Esophagus muscularis mucosa (tissue), 4 donors: ENCODE measurements at regions not wholly inside any gene's neighbourhood (a gene's known extent, or its start where the extent isn't known, plus 50 kb on each side); places are given as distances from the start of the nearest gene placed in this dataset.

Experiments
- DNase-seq: peaks from one replicate; pipeline ENCODE4 v3.0.0-alpha.2; 2017; ENCODE audit errors: extremely low spot score
- H3K27ac ChIP-seq, 4 donors: fragments of 200-600 bp; sonication (generic); replicated peaks in 1 of 4; 1 replicate in 3 of 4; 2 replicates in 1 of 4; pipeline ENCODE4 v1.5.1; 2016 to 2019; ENCODE audit warnings: mild to moderate bottlenecking in 1 of 4
- H3K27me3 ChIP-seq, 4 donors: fragments of 200-600 bp; sonication (generic); one replicate each; pipeline versions ENCODE4 v1.5.1 to v1.6.0; 2016 to 2019
- H3K36me3 ChIP-seq, 4 donors: fragments of 200-600 bp; sonication (generic); one replicate each; pipeline ENCODE4 v1.5.1; 2016 to 2019
- H3K4me1 ChIP-seq, 4 donors: fragments of 200-600 bp; sonication (generic); one replicate each; pipeline ENCODE4 v1.5.1; 2016 to 2019
- H3K4me3 ChIP-seq, 4 donors: fragments of 200-600 bp; sonication (generic); 1 replicate in 2 of 4; 2 replicates in 2 of 4; pipeline ENCODE4 v1.5.1; 2016 to 2019; ENCODE audit warnings: mild to moderate bottlenecking in 4 of 4, moderate library complexity in 1 of 4
- H3K9me3 ChIP-seq, 4 donors: fragments of 200-600 bp; sonication (generic); 1 replicate in 3 of 4; 2 replicates in 1 of 4; pipeline ENCODE4 v1.5.1; 2016 to 2019
- EP300 ChIP-seq: sonication (generic); formaldehyde crosslinking; IDR thresholded peaks from one replicate; pipeline ENCODE4 v1.6.1; 2017; ENCODE audit warnings: antibody characterized with exemption
- POLR2A ChIP-seq: fragments of 450-650 bp; IDR thresholded peaks from one replicate; pipeline ENCODE4 v1.6.1; 2017; ENCODE audit warnings: antibody characterized with exemption, moderate library complexity, mild to moderate bottlenecking, low read depth
- POLR2AphosphoS5 ChIP-seq, 2 donors: sonication (generic); formaldehyde crosslinking; IDR thresholded peaks; one replicate each; pipeline ENCODE4 v1.6.1; 2017; ENCODE audit warnings: antibody characterized with exemption in 2 of 2
- WGBS: methylation state at CpG from one replicate; pipeline ENCODE4 v1.1.5; 2018; 5-methylcytosine and 5-hydroxymethylcytosine counted together
- intact Hi-C: fragments of 100-400 bp; cut with DNase I; formaldehyde crosslinking; loops from one replicate; pipeline ENCODE4 v1.15.1; 2023
- TF ChIP-seq, protein P1 (sequence below), 3 experiments: fragments of 200-600 bp in 2 of 3; fragments of 450-650 bp in 1 of 3; sonication (generic) in 2 of 3; IDR thresholded peaks; one replicate each; pipeline ENCODE4 v1.5.1; 2017 to 2019; ENCODE audit warnings: antibody characterized with exemption in 3 of 3, mild to moderate bottlenecking in 2 of 3, moderate library complexity in 1 of 3

GRCh38 chr9:25613709-25614108 lies 64.5 kb downstream of the TUSC1 start:
- 81% methylated on average over 3 of the region's 3 CpGs for WGBS
- Histone ChIP-seq H3K36me3 (no peaks in the 10 kb centered on the region), H3K27me3 (no peaks in the 10 kb centered on the region), H3K4me3 (no peak overlapping the region), H3K4me1 (no peaks in the 10 kb centered on the region), H3K9me3 (no peaks in the 10 kb centered on the region), H3K27ac (no peak overlapping the region)
- no peak for TF ChIP-seq EP300
- TF ChIP-seq POLR2A = no peak
- TF ChIP-seq POLR2AphosphoS5 (IDR thresholded peaks at IDR 0.05) = no peak
- TF ChIP-seq, protein P1, sequence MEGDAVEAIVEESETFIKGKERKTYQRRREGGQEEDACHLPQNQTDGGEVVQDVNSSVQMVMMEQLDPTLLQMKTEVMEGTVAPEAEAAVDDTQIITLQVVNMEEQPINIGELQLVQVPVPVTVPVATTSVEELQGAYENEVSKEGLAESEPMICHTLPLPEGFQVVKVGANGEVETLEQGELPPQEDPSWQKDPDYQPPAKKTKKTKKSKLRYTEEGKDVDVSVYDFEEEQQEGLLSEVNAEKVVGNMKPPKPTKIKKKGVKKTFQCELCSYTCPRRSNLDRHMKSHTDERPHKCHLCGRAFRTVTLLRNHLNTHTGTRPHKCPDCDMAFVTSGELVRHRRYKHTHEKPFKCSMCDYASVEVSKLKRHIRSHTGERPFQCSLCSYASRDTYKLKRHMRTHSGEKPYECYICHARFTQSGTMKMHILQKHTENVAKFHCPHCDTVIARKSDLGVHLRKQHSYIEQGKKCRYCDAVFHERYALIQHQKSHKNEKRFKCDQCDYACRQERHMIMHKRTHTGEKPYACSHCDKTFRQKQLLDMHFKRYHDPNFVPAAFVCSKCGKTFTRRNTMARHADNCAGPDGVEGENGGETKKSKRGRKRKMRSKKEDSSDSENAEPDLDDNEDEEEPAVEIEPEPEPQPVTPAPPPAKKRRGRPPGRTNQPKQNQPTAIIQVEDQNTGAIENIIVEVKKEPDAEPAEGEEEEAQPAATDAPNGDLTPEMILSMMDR (IDR thresholded peaks at IDR 0.05) = no peak
- intact Hi-C loops = no loop called here
- no peak for DNase-seq

DNA sequence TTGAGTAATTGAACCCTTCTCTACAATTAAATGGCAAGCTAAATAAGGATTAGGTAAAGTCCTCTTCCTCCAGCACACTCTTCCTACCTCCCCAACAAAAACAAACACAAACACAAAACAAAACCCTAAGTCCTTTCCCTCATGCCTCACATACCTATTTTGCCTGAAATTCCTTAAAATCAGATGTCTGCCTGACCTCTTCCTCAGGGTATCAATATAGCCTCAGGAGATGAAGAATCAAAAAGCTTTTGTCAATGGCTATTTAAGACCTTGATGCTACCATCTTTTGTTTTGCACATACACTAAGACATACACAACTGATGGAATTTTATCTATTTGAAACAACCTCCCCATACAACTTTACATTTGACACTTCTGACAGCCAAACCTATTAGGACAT lies 75.1 kb downstream of the TUSC1 start:
- Histone ChIP-seq H3K27me3 (no peaks in the 10 kb centered on the region), H3K4me1 (no peaks in the 10 kb centered on the region), H3K9me3 (no peaks in the 10 kb centered on the region), H3K36me3 (no peaks in the 10 kb centered on the region), H3K27ac (no peak overlapping the region), H3K4me3 (no peak overlapping the region)
- TF ChIP-seq, protein P1 (IDR thresholded peaks at IDR 0.05) = no peak
- no peak for TF ChIP-seq POLR2AphosphoS5 (IDR thresholded peaks at IDR 0.05)
- TF ChIP-seq POLR2A = no peak
- no peak for TF ChIP-seq EP300
- no peak for DNase-seq
- intact Hi-C loops = no loop called here

- Histone ChIP-seq H3K36me3 (no peaks in the 10 kb centered on the region), H3K4me3 (no peak overlapping the region), H3K4me1 (no peaks in the 10 kb centered on the region), H3K27me3 (no peaks in the 10 kb centered on the region), H3K9me3 (no peaks in the 10 kb centered on the region), H3K27ac (no peak overlapping the region)
- 82% methylated on average over 6 of the region's 6 CpGs for WGBS
- TF ChIP-seq, protein P1 (IDR thresholded peaks at IDR 0.05) = no peak
- no peak for TF ChIP-seq POLR2AphosphoS5 (IDR thresholded peaks at IDR 0.05)
- TF ChIP-seq EP300 = no peak
- TF ChIP-seq POLR2A = no peak
- no peak for DNase-seq
- intact Hi-C loops = no loop called here
Measured at GRCh38 chr9:25602400-25603044, 75.7 kb downstream of the TUSC1 start.

DNA sequence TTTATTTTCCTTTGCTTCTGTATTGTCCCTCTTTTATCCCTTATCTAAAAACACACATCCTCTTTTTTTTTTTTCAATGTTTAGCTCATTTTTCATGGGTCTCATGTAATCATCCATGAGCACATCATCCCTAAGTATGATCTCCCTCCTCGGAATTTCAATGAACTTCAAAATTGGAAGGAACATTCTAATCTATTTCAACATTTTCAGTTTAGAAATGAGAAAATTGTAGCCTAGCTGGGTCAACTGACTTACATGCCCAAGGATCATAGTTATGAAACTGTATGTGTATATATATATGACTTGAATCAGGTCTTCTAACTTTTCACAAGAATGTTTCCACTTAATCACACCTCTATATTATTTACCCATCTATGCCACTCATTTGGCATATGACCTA lies 77.7 kb downstream of the TUSC1 start:
- Histone ChIP-seq H3K36me3 (no peaks in the 10 kb centered on the region), H3K27me3 (no peaks in the 10 kb centered on the region), H3K4me1 (no peaks in the 10 kb centered on the region), H3K4me3 (no peak overlapping the region), H3K9me3 (peaks cover 0 to 6% (median 3%) of the 10 kb centered on the region in 4 donors), H3K27ac (no peak overlapping the region)
- no peak for DNase-seq
- TF ChIP-seq EP300 = no peak
- no peak for TF ChIP-seq POLR2A
- TF ChIP-seq POLR2AphosphoS5 (IDR thresholded peaks at IDR 0.05) = no peak
- TF ChIP-seq, protein P1 (IDR thresholded peaks at IDR 0.05) = no peak
- 79% methylated on average over 1 of the region's 1 CpG for WGBS
- intact Hi-C loops = no loop called here

- intact Hi-C loops = no loop called here
Measured at GRCh38 chr9:25584611-25585010, 93.6 kb downstream of the TUSC1 start.

More at GRCh38 chr9:25584611-25585010, 93.6 kb downstream of the TUSC1 start:
- Histone ChIP-seq H3K27me3 (no peaks in the 10 kb centered on the region), H3K4me1 (no peaks in the 10 kb centered on the region), H3K27ac (no peak overlapping the region), H3K4me3 (no peak overlapping the region), H3K9me3 (peaks cover 0 to 7% (median 0%) of the 10 kb centered on the region in 4 donors), H3K36me3 (no peaks in the 10 kb centered on the region)
- TF ChIP-seq, protein P1 (IDR thresholded peaks at IDR 0.05) = no peak
- no peak for TF ChIP-seq POLR2AphosphoS5 (IDR thresholded peaks at IDR 0.05)
- TF ChIP-seq EP300 = no peak
- TF ChIP-seq POLR2A = no peak
- no peak for DNase-seq
- WGBS = 82% methylated on average over 2 of the region's 2 CpGs
